GM12878 (cell line): ENCODE measurements at regions not wholly inside any gene's neighbourhood (a gene's known extent, or its start where the extent isn't known, plus 50 kb on each side); places are given as distances from the start of the nearest gene placed in this dataset.

Experiments used
- ATAC-seq: fragments of 200-7000 bp; cut with Tn5 transposase; 3 replicates; pipeline ENCODE4 v1.9.1; 2020; ENCODE audit warnings: mild to moderate bottlenecking, moderate library complexity
- BruUV-seq: library from RNA; stranded (reverse); fragments of 400-500 nt; replicated peaks from 2 replicates; lab custom pipeline; 2021; lab: Mats Ljungman, UMichigan
- CTCF ChIA-PET: fragments of 300-600 bp; sonication (Branson Sonifier 250); formaldehyde crosslinking; extraction: SDS; loops from one replicate; lab custom pipeline; 2021; ENCODE audit warnings: inconsistent platforms; lab: Yijun Ruan, JAX
- POLR2A ChIA-PET: fragments of 350-600 bp; formaldehyde crosslinking; extraction: SDS; loops from one replicate; lab custom pipeline; 2021; ENCODE audit warnings: inconsistent platforms; lab: Charles Lee
- RAD21 ChIA-PET: fragments of 300-600 bp; sonication (Branson Sonifier 250); formaldehyde crosslinking; loops from one replicate; lab custom pipeline; 2023; ENCODE audit warnings: antibody characterized with exemption; ENCODE audit not compliant: unreplicated experiment; lab: Charles Lee
- SMC1A ChIA-PET: fragments of 300-600 bp; sonication (Branson Sonifier 250); formaldehyde crosslinking; loops from one replicate; lab custom pipeline; 2023; ENCODE audit not compliant: unreplicated experiment, uncharacterized antibody; lab: Charles Lee
- DNase-seq: peaks from one replicate; pipeline ENCODE4 v3.0.0-alpha.2; 2011; ENCODE audit warnings: low read depth, low spot score
- FAIRE-seq: peaks from 3 replicates; lab custom pipeline; 2011; peaks lifted over from hg19 to GRCh38; lab: Jason Lieb, UNC
- H2AFZ ChIP-seq: 2 replicates; pipeline ENCODE4 v1.6.0; 2011; ENCODE audit warnings: low read depth, low read length, control low read depth; ENCODE audit not compliant: control insufficient read depth
- H3K27ac ChIP-seq: 2 replicates; pipeline ENCODE4 v1.5.1; 2011; ENCODE audit warnings: control low read depth; ENCODE audit not compliant: control insufficient read depth, insufficient read depth
- H3K27me3 ChIP-seq, 2 experiments: replicated peaks in 1 of 2; 2 replicates each; pipeline versions ENCODE4 v1.6.0 to v1.6.1; 2011; ENCODE audit warnings: low read length in 1 of 2; ENCODE audit not compliant: control insufficient read depth in 2 of 2, insufficient read depth in 2 of 2
- H3K36me3 ChIP-seq, 2 experiments: 2 replicates each; pipeline ENCODE4 v1.5.1; 2011; ENCODE audit warnings: low read length in 1 of 2; ENCODE audit not compliant: control insufficient read depth in 2 of 2, insufficient read depth in 2 of 2
- H3K4me1 ChIP-seq: 2 replicates; pipeline ENCODE4 v1.6.1; 2011; ENCODE audit warnings: mild to moderate bottlenecking, low read length, moderate library complexity, mixed read lengths; ENCODE audit not compliant: control insufficient read depth, insufficient read depth
- H3K4me2 ChIP-seq: 2 replicates; pipeline ENCODE4 v1.6.0; 2011; ENCODE audit warnings: control low read depth; ENCODE audit not compliant: control insufficient read depth, insufficient read depth
- H3K4me3 ChIP-seq: fragments of 200-600 bp; sonication (generic); 2 replicates; pipeline ENCODE4 v1.5.1; 2016
- H3K79me2 ChIP-seq: 2 replicates; pipeline ENCODE4 v1.6.0; 2011; ENCODE audit warnings: low read length; ENCODE audit not compliant: control insufficient read depth, insufficient read depth
- H3K9ac ChIP-seq: 2 replicates; pipeline ENCODE4 v1.8.0; 2011; ENCODE audit warnings: low read length, control low read depth, mixed read lengths; ENCODE audit not compliant: control insufficient read depth, insufficient read depth
- H3K9me3 ChIP-seq: replicated peaks from 3 replicates; pipeline ENCODE4 v1.5.1; 2011; ENCODE audit warnings: mild to moderate bottlenecking, low read length; ENCODE audit not compliant: control insufficient read depth, insufficient read depth
- H4K20me1 ChIP-seq: 2 replicates; pipeline ENCODE4 v1.6.0; 2011; ENCODE audit not compliant: control insufficient read depth, insufficient read depth
- CBX5 ChIP-seq: sonication (generic); IDR thresholded peaks from 2 replicates; pipeline ENCODE4 v1.6.1; 2016; ENCODE audit warnings: low read depth, moderate library complexity, mild to moderate bottlenecking, inconsistent platforms
- CEBPB ChIP-seq, 2 experiments: fragments of 150-350 bp in 1 of 2; IDR thresholded peaks; 2 replicates each; pipeline ENCODE4 v1.6.1; 2012 to 2014; ENCODE audit warnings: low read depth in 2 of 2, low read length in 2 of 2, borderline replicate concordance in 1 of 2, inconsistent platforms in 1 of 2
- DPF2 ChIP-seq: fragments of 450-650 bp; IDR thresholded peaks from 2 replicates; pipeline ENCODE4 v1.6.1; 2017; ENCODE audit warnings: mild to moderate bottlenecking
- E2F4 ChIP-seq: IDR thresholded peaks from 2 replicates; pipeline ENCODE4 v1.6.1; 2012; ENCODE audit warnings: low read depth, low read length, improper control_type of control experiment
- HDGF ChIP-seq: fragments of 450-650 bp; IDR thresholded peaks from 2 replicates; pipeline ENCODE4 v1.6.1; 2016; ENCODE audit warnings: antibody characterized with exemption
- KDM1A ChIP-seq: fragments of 200-600 bp; sonication (generic); IDR thresholded peaks from 2 replicates; pipeline ENCODE4 v1.6.1; 2016; ENCODE audit warnings: borderline replicate concordance
- MYB ChIP-seq: fragments of 150-350 bp; IDR thresholded peaks from 2 replicates; pipeline ENCODE4 v1.6.1; 2014; ENCODE audit warnings: mild to moderate bottlenecking, low read depth, low read length, borderline replicate concordance
- PAX8 ChIP-seq: fragments of 450-650 bp; IDR thresholded peaks from 2 replicates; pipeline ENCODE4 v1.6.1; 2017; ENCODE audit warnings: mild to moderate bottlenecking, moderate library complexity
- RELA ChIP-seq: fragments of 450-650 bp; IDR thresholded peaks from 2 replicates; pipeline ENCODE4 v1.8.0; 2014; ENCODE audit warnings: borderline replicate concordance; ENCODE audit not compliant: partially characterized antibody
- SKIL ChIP-seq: fragments of 450-650 bp; IDR thresholded peaks from 2 replicates; pipeline ENCODE4 v1.6.1; 2017; ENCODE audit warnings: mild to moderate bottlenecking, low read depth, inconsistent platforms; ENCODE audit not compliant: poor library complexity, severe bottlenecking
- SMARCA5 ChIP-seq: fragments of 450-650 bp; IDR thresholded peaks from 2 replicates; pipeline ENCODE4 v1.6.1; 2017; ENCODE audit warnings: mild to moderate bottlenecking
- SMC3 ChIP-seq: IDR thresholded peaks from 2 replicates; pipeline ENCODE4 v1.6.1; 2011; ENCODE audit warnings: low read length, improper control_type of control experiment, borderline replicate concordance
- SPI1 ChIP-seq: IDR thresholded peaks from 2 replicates; pipeline ENCODE4 v1.6.1; 2011; ENCODE audit warnings: low read depth, mild to moderate bottlenecking, low read length, moderate library complexity, borderline replicate concordance; ENCODE audit not compliant: insufficient read depth
- STAT1 ChIP-seq: fragments of 450-650 bp; conservative IDR thresholded peaks from 2 replicates; pipeline ENCODE4 v1.6.1; 2014; ENCODE audit warnings: antibody characterized with exemption, mild to moderate bottlenecking
- ZNF622 ChIP-seq: fragments of 450-650 bp; IDR thresholded peaks from 2 replicates; pipeline ENCODE4 v1.6.1; 2017; ENCODE audit warnings: mild to moderate bottlenecking, inconsistent platforms
- ZSCAN29 ChIP-seq: fragments of 450-650 bp; IDR thresholded peaks from 2 replicates; pipeline ENCODE4 v1.6.1; 2017; ENCODE audit warnings: mild to moderate bottlenecking, moderate library complexity
- WGBS: methylation state at CpG from one replicate; pipeline ENCODE4 v1.1.6; 2016; ENCODE audit warnings: low lambda C conversion rate; ENCODE audit not compliant: insufficient replicate concordance, insufficient coverage; ENCODE audit errors: missing lambda C conversion rate; 5-methylcytosine and 5-hydroxymethylcytosine counted together
- in situ Hi-C: fragments of 300-500 bp; cut with MboI; formaldehyde crosslinking; loops from 9 replicates; pipeline ENCODE4 v1.14.3; 2018; ENCODE audit warnings: mixed read lengths
- intact Hi-C: fragments of 100-400 bp; cut with micrococcal nuclease; formaldehyde crosslinking; loops from one replicate; pipeline ENCODE4 v1.14.2; 2022; ENCODE audit not compliant: unreplicated experiment
- TF ChIP-seq, protein P1 (sequence below): fragments of 450-650 bp; formaldehyde crosslinking; IDR thresholded peaks from 2 replicates; pipeline ENCODE4 v1.4.0; 2022; ENCODE audit warnings: mild to moderate bottlenecking, moderate library complexity
- TF ChIP-seq, protein P2 (sequence below): fragments of 450-650 bp; IDR thresholded peaks from 2 replicates; pipeline ENCODE4 v1.6.1; 2018; ENCODE audit warnings: mild to moderate bottlenecking, low read depth, moderate library complexity; ENCODE audit not compliant: partially characterized antibody

GRCh38 chr9:21686738-21687137 lies 115.7 kb upstream of the MTAP start:
- ATAC-seq (no peak), DNase-seq (no peak), FAIRE-seq (no peak)
- BruUV-seq: no TSS peak
- WGBS: 29% methylated on average over 2 of the region's 2 CpGs
- no peak overlapping the region for H3K4me3 ChIP-seq
- intact Hi-C loops (no loop called here), in situ Hi-C loops (no loop called here)
- no peaks in the 10 kb centered on the region for H3K36me3 ChIP-seq
- no peaks in the 10 kb centered on the region for H4K20me1 ChIP-seq
- POLR2A ChIA-PET: no interaction called here
- H3K27ac ChIP-seq: no peak overlapping the region
- no peaks in the 10 kb centered on the region; a peak in 2 of 4 replicates for H3K27me3 ChIP-seq
- no peaks in the 10 kb centered on the region for H3K79me2 ChIP-seq
- H3K4me1 ChIP-seq: no peaks in the 10 kb centered on the region
- CTCF ChIA-PET: no interaction called here
- H2AFZ ChIP-seq: no peak overlapping the region
- no peak overlapping the region for H3K9ac ChIP-seq
- RAD21 ChIA-PET: no interaction called here
- no peaks in the 10 kb centered on the region for H3K9me3 ChIP-seq
- H3K4me2 ChIP-seq: no peak overlapping the region
- SMC1A ChIA-PET: no interaction called here
- TF ChIP-seq E2F4 (no peak), SKIL (no peak), PAX8 (no peak), RELA (no peak), ZNF622 (no peak), SMARCA5 (no peak), DPF2 (no peak), STAT1 (no peak), CEBPB (IDR thresholded peaks at IDR 0.05; ENCODE audit: borderline replicate concordance in 1 of 2, low read depth in 2 of 2, low read length in 2 of 2) (no peak), ZSCAN29 (no peak), MYB (no peak), CBX5 (no peak), SPI1 (no peak), SMC3 (no peak), HDGF (no peak), KDM1A (no peak)
- TF ChIP-seq, protein P1, sequence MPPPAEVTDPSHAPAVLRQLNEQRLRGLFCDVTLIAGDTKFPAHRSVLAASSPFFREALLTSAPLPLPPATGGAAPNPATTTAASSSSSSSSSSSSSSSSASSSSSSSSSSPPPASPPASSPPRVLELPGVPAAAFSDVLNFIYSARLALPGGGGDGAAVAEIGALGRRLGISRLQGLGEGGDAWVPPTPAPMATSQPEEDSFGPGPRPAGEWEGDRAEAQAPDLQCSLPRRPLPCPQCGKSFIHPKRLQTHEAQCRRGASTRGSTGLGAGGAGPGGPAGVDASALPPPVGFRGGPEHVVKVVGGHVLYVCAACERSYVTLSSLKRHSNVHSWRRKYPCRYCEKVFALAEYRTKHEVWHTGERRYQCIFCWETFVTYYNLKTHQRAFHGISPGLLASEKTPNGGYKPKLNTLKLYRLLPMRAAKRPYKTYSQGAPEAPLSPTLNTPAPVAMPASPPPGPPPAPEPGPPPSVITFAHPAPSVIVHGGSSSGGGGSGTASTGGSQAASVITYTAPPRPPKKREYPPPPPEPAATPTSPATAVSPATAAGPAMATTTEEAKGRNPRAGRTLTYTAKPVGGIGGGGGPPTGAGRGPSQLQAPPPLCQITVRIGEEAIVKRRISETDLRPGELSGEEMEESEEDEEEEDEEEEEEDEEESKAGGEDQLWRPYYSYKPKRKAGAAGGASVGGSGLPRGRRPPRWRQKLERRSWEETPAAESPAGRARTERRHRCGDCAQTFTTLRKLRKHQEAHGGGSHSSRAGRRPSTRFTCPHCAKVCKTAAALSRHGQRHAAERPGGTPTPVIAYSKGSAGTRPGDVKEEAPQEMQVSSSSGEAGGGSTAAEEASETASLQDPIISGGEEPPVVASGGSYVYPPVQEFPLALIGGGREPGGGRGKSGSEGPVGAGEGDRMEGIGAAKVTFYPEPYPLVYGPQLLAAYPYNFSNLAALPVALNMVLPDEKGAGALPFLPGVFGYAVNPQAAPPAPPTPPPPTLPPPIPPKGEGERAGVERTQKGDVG: no peak
- TF ChIP-seq, protein P2, sequence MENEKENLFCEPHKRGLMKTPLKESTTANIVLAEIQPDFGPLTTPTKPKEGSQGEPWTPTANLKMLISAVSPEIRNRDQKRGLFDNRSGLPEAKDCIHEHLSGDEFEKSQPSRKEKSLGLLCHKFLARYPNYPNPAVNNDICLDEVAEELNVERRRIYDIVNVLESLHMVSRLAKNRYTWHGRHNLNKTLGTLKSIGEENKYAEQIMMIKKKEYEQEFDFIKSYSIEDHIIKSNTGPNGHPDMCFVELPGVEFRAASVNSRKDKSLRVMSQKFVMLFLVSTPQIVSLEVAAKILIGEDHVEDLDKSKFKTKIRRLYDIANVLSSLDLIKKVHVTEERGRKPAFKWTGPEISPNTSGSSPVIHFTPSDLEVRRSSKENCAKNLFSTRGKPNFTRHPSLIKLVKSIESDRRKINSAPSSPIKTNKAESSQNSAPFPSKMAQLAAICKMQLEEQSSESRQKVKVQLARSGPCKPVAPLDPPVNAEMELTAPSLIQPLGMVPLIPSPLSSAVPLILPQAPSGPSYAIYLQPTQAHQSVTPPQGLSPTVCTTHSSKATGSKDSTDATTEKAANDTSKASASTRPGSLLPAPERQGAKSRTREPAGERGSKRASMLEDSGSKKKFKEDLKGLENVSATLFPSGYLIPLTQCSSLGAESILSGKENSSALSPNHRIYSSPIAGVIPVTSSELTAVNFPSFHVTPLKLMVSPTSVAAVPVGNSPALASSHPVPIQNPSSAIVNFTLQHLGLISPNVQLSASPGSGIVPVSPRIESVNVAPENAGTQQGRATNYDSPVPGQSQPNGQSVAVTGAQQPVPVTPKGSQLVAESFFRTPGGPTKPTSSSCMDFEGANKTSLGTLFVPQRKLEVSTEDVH: no peak
